K562 (cell line): ENCODE measurements at regions not wholly inside any gene's neighbourhood (a gene's known extent, or its start where the extent isn't known, plus 50 kb on each side); places are given as distances from the start of the nearest gene placed in this dataset.

Experiments
- ATAC-seq: fragments of 200-7000 bp; cut with Tn5 transposase; 3 replicates; pipeline ENCODE4 v1.9.1; 2020; ENCODE audit warnings: moderate library complexity
- BruUV-seq: library from RNA; stranded (reverse); fragments of 400-500 nt; replicated peaks from 2 replicates; lab custom pipeline; 2021; lab: Mats Ljungman, UMichigan
- CTCF ChIA-PET: fragments of 300-600 bp; formaldehyde crosslinking; extraction: SDS; loops from one replicate; lab custom pipeline; 2021; ENCODE audit warnings: low intra/inter-chr PET ratio; lab: Yijun Ruan, JAX
- POLR2A ChIA-PET: fragments of 300-600, 350-650 bp; sonication (Branson Sonifier 250); formaldehyde crosslinking; extraction: SDS; loops from one replicate; lab custom pipeline; 2021; ENCODE audit warnings: antibody characterized with exemption, inconsistent platforms; lab: Yijun Ruan, JAX
- DNase-seq, 4 experiments: peaks; one replicate each; pipeline versions ENCODE4 v3.0.0 to v3.0.0-alpha.2; 2011 to 2018; ENCODE audit warnings: low spot score in 3 of 4, mixed read lengths in 3 of 4; ENCODE audit errors: extremely low read depth in 1 of 4
- FAIRE-seq: peaks from 2 replicates; lab custom pipeline; 2011; peaks lifted over from hg19 to GRCh38; lab: Jason Lieb, UNC
- H2AFZ ChIP-seq: 2 replicates; pipeline ENCODE4 v1.6.0; 2011; ENCODE audit warnings: low read depth, low read length, control low read depth, inconsistent platforms
- H3K27ac ChIP-seq: fragments of 200-600 bp; 3 replicates; pipeline ENCODE4 v1.8.0; 2011; ENCODE audit warnings: low read depth, mild to moderate bottlenecking, control low read depth, inconsistent platforms, low read length, moderate library complexity, mixed read lengths; ENCODE audit errors: extremely low read depth
- H3K27me3 ChIP-seq, 2 experiments: fragments of 300-600 bp in 1 of 2; 2 replicates in 1 of 2; 3 replicates in 1 of 2; pipeline versions ENCODE4 v1.6.0 to v1.8.0; 2011; ENCODE audit warnings: inconsistent platforms in 2 of 2, low read length in 2 of 2, mild to moderate bottlenecking in 1 of 2, mixed read lengths in 1 of 2, moderate library complexity in 1 of 2; ENCODE audit not compliant: control insufficient read depth in 2 of 2, insufficient read depth in 2 of 2
- H3K36me3 ChIP-seq: fragments of 300-600 bp; 3 replicates; pipeline ENCODE4 v1.8.0; 2011; ENCODE audit warnings: mild to moderate bottlenecking, low read length, inconsistent platforms; ENCODE audit not compliant: control insufficient read depth, insufficient read depth
- H3K4me1 ChIP-seq, 2 experiments: fragments of 200-600 bp in 1 of 2; replicated peaks in 1 of 2; 2 replicates in 1 of 2; 3 replicates in 1 of 2; pipeline versions ENCODE4 v1.5.1 to v1.8.0; 2011; ENCODE audit warnings: inconsistent platforms in 2 of 2, low read length in 2 of 2, mild to moderate bottlenecking in 1 of 2, mixed read lengths in 1 of 2, moderate library complexity in 1 of 2; ENCODE audit not compliant: control insufficient read depth in 2 of 2, insufficient read depth in 2 of 2
- H3K4me2 ChIP-seq: 2 replicates; pipeline ENCODE4 v1.6.1; 2011; ENCODE audit warnings: low read length, control low read depth, inconsistent platforms, mixed read lengths; ENCODE audit not compliant: insufficient read depth
- H3K4me3 ChIP-seq: fragments of 200-600 bp; sonication (generic), shearing (Covaris generic); 2 replicates; pipeline ENCODE4 v1.5.1; 2016; ENCODE audit warnings: control low read depth, inconsistent platforms
- H3K79me2 ChIP-seq: fragments of 200-600 bp; 3 replicates; pipeline ENCODE4 v1.8.0; 2011; ENCODE audit warnings: low read length, inconsistent platforms; ENCODE audit not compliant: control insufficient read depth, insufficient read depth
- H3K9ac ChIP-seq, 2 experiments: 2 replicates each; pipeline versions ENCODE4 v1.6.0 to v1.6.1; 2011; ENCODE audit warnings: low read depth in 2 of 2, low read length in 2 of 2, control low read depth in 1 of 2, inconsistent platforms in 1 of 2, mild to moderate bottlenecking in 1 of 2, mixed read lengths in 1 of 2; ENCODE audit not compliant: insufficient read depth in 1 of 2
- H3K9me1 ChIP-seq: one replicate; pipeline ENCODE4 v1.6.0; 2011; ENCODE audit warnings: inconsistent platforms, mild to moderate bottlenecking, low read length, moderate library complexity; ENCODE audit not compliant: control insufficient read depth, insufficient read depth
- H3K9me3 ChIP-seq: replicated peaks from 2 replicates; pipeline ENCODE4 v1.5.1; 2011; ENCODE audit warnings: low read depth, low read length, inconsistent platforms; ENCODE audit not compliant: control insufficient read depth, insufficient read depth
- H4K20me1 ChIP-seq: replicated peaks from 2 replicates; pipeline ENCODE4 v1.6.1; 2011; ENCODE audit warnings: low read length, inconsistent platforms, mixed read lengths; ENCODE audit not compliant: control insufficient read depth, insufficient read depth
- CHD7 ChIP-seq: fragments of 200-600 bp; sonication (generic); IDR thresholded peaks from one replicate; pipeline ENCODE4 v1.6.1; 2012; ENCODE audit warnings: mild to moderate bottlenecking, low read depth, low read length, inconsistent platforms
- E4F1 ChIP-seq: fragments of 250-450 bp; sonication (Bioruptor Pico); IDR thresholded peaks from 2 replicates; pipeline ENCODE4 v1.5.0; 2021; ENCODE audit warnings: mild to moderate bottlenecking, borderline replicate concordance
- NEUROD1 ChIP-seq: fragments of 150-350 bp; IDR thresholded peaks from 2 replicates; pipeline ENCODE4 v1.6.1; 2014; ENCODE audit warnings: borderline replicate concordance, low read length, low read depth; ENCODE audit not compliant: partially characterized antibody
- POLR3A ChIP-seq: IDR thresholded peaks from 2 replicates; pipeline ENCODE4 v1.6.1; 2011; ENCODE audit warnings: borderline replicate concordance, mild to moderate bottlenecking, moderate library complexity; ENCODE audit not compliant: insufficient read length, insufficient read depth; ENCODE audit errors: extremely low read depth
- SIN3A ChIP-seq, 2 experiments: fragments of 150-350 bp in 1 of 2; IDR thresholded peaks; 2 replicates each; pipeline ENCODE4 v1.6.1; 2011 to 2016; ENCODE audit warnings: borderline replicate concordance in 2 of 2, low read depth in 2 of 2, low read length in 2 of 2, mild to moderate bottlenecking in 2 of 2, moderate library complexity in 2 of 2; ENCODE audit not compliant: control insufficient read depth in 1 of 2
- TCF15 ChIP-seq: fragments of 250-450 bp; sonication (Bioruptor Pico); IDR thresholded peaks from 2 replicates; pipeline ENCODE4 v1.8.0; 2022; ENCODE audit warnings: moderate library complexity, mild to moderate bottlenecking, inconsistent platforms
- TEAD4 ChIP-seq, 2 experiments: sonication (generic) in 1 of 2; formaldehyde crosslinking in 1 of 2; IDR thresholded peaks; 2 replicates each; pipeline versions ENCODE4 v1.6.1 to v1.8.0; 2012 to 2022; ENCODE audit warnings: borderline replicate concordance in 1 of 2, inconsistent platforms in 1 of 2, low read length in 1 of 2, mild to moderate bottlenecking in 1 of 2, missing genetic modification reagents in 1 of 2
- WGBS: fragments of 100-300 bp; shearing (Covaris generic); methylation state at CpG from one replicate; pipeline ENCODE4 v1.1.6; 2016; ENCODE audit warnings: low coverage, mixed read lengths; ENCODE audit not compliant: insufficient coverage; ENCODE audit errors: missing lambda C conversion rate; 5-methylcytosine and 5-hydroxymethylcytosine counted together
- in situ Hi-C: fragments of 300-500 bp; cut with MboI; formaldehyde crosslinking; loops from 4 replicates; pipeline ENCODE4 v1.15.0; 2018; ENCODE audit warnings: inconsistent platforms, mixed read lengths
- intact Hi-C: fragments of 100-400 bp; cut with micrococcal nuclease; formaldehyde crosslinking; loops from 2 replicates; pipeline ENCODE4 v1.14.2; 2022

GRCh38 chr10:43752682-43753081 lies 104.0 kb upstream of the ZNF32 start:
- Histone ChIP-seq H3K4me2 (no peak overlapping the region), H2AFZ (no peak overlapping the region), H3K27ac (no peak overlapping the region), H3K79me2 (no peaks in the 10 kb centered on the region), H3K27me3 (peaks cover 26 to 40% of the 10 kb centered on the region in 2 experiments), H3K36me3 (no peaks in the 10 kb centered on the region), H3K9me1 (no peaks in the 10 kb centered on the region), H3K4me3 (no peak overlapping the region), H4K20me1 (no peaks in the 10 kb centered on the region), H3K4me1 (no peaks in the 10 kb centered on the region), H3K9ac (no peak overlapping the region), H3K9me3 (no peaks in the 10 kb centered on the region)
- BruUV-seq = no TSS peak
- no peak for FAIRE-seq
- intact Hi-C loops (no loop called here), in situ Hi-C loops (no loop called here)
- ATAC-seq = no peak
- DNase-seq = no peak
- 0% methylated on average over 1 of the region's 1 CpG for WGBS
- ChIA-PET CTCF (no interaction called here), POLR2A (no interaction called here)
- TF ChIP-seq POLR3A (no peak), NEUROD1 (no peak), TEAD4 (IDR thresholded peaks at IDR 0.05; ENCODE audit: low read length) (no peak), TEAD4 (CRISPR knock-in tag; IDR thresholded peaks at IDR 0.05; ENCODE audit: borderline replicate concordance) (no peak), E4F1 (CRISPR knock-in tag) (no peak), CHD7 (no peak), TCF15 (CRISPR knock-in tag) (no peak), SIN3A (IDR thresholded peaks at IDR 0.05; ENCODE audit: borderline replicate concordance in 2 of 2, control insufficient read depth in 1 of 2, low read depth in 2 of 2, low read length in 2 of 2) (no peak)
